NCI-H2081 (cell line): ENCODE measurements at regions not wholly inside any gene's neighbourhood (a gene's known extent, or its start where the extent isn't known, plus 50 kb on each side); places are given as distances from the start of the nearest gene placed in this dataset.
A peak's percentile ranks its signal among the peaks of the same experiment; 100 is the strongest.
"Not testable (repeated sequence)": the region's sequence is repeated elsewhere in the genome, so short reads cannot be mapped to it uniquely, and the experiment has no call there.

Experiments used
- DNase-seq, 2 experiments: peaks; one replicate each; lab custom pipeline; 2025; lab: John Stamatoyannopoulos, UW

GRCh38 chr2:84137034-84137433, 322.0 kb downstream of the SUCLG1 start:
- no peak for DNase-seq

- no peak for DNase-seq
Observed at GRCh38 chr2:84132370-84132769, 326.7 kb downstream of the SUCLG1 start.

- no peak for DNase-seq
Observed at GRCh38 chr2:84131278-84131830, 327.7 kb downstream of the SUCLG1 start.

- DNase-seq: no peak
Observed at GRCh38 chr2:84129018-84129417, 330.1 kb downstream of the SUCLG1 start.

GRCh38 chr2:84127812-84128211, 331.3 kb downstream of the SUCLG1 start:
- not testable (repeated sequence) for DNase-seq

GRCh38 chr2:84126530-84126929, 332.6 kb downstream of the SUCLG1 start:
- no peak for DNase-seq

GRCh38 chr2:84126084-84126483, 333.0 kb downstream of the SUCLG1 start:
- DNase-seq: no peak

GRCh38 chr2:84116143-84116542, 342.9 kb downstream of the SUCLG1 start:
- no peak for DNase-seq

GRCh38 chr2:84115173-84115857, 343.8 kb downstream of the SUCLG1 start:
- no peak for DNase-seq

GRCh38 chr2:84103816-84104527, 355.1 kb downstream of the SUCLG1 start:
- DNase-seq: not testable (repeated sequence)

GRCh38 chr2:84102274-84102673, 356.8 kb downstream of the SUCLG1 start:
- DNase-seq: no peak

- no peak for DNase-seq
Observed at GRCh38 chr2:84088656-84089055, 370.4 kb downstream of the SUCLG1 start.

GRCh38 chr2:84085562-84085961, 373.5 kb downstream of the SUCLG1 start:
- no peak for DNase-seq

GRCh38 chr2:84084856-84085255, 374.2 kb downstream of the SUCLG1 start:
- no peak for DNase-seq

- no peak for DNase-seq
Observed at GRCh38 chr2:84083984-84084383, 375.1 kb downstream of the SUCLG1 start.

- no peak for DNase-seq
Observed at GRCh38 chr2:84078471-84078870, 380.6 kb downstream of the SUCLG1 start.

- DNase-seq: peak; percentile 32 to 35
Observed at GRCh38 chr2:84077496-84077895, 381.6 kb downstream of the SUCLG1 start.

- no peak for DNase-seq
Observed at GRCh38 chr2:84071050-84071449, 388.0 kb downstream of the SUCLG1 start.

GRCh38 chr2:84065857-84066256, 393.2 kb downstream of the SUCLG1 start:
- no peak for DNase-seq

- no peak for DNase-seq
Observed at GRCh38 chr2:84057917-84058560, 401.0 kb downstream of the SUCLG1 start.

GRCh38 chr2:84055816-84056215, 403.3 kb downstream of the SUCLG1 start:
- DNase-seq: no peak

- not testable (repeated sequence) for DNase-seq
Observed at GRCh38 chr2:84054577-84054976, 404.5 kb downstream of the SUCLG1 start.

GRCh38 chr2:84052913-84053312, 406.2 kb downstream of the SUCLG1 start:
- DNase-seq: no peak
